ENCODE measurements at regions not wholly inside any gene's neighbourhood (a gene's known extent, or its start where the extent isn't known, plus 50 kb on each side); places are given as distances from the start of the nearest gene placed in this dataset.

GRCh38 chr14:34043627-34044372 is 92.9 kb upstream of the EGLN3 start (continued):
- peak in 1 of 2 experiments; percentile 74; a peak in 1 of 4 replicates for TF ChIP-seq REST (IDR thresholded peaks at IDR 0.05; ENCODE audit: borderline replicate concordance in 1 of 2, low read depth in 1 of 2, low read length in 2 of 2)
- peak; percentile 87; the same call in 1 of the 2 replicates for TF ChIP-seq GZF1 (CRISPR knock-in tag; IDR thresholded peaks at IDR 0.05)
- TF ChIP-seq TEAD3 (CRISPR knock-in tag; optimal IDR thresholded peaks at IDR 0.05; ENCODE audit: borderline replicate concordance): peak; percentile 98
- peak; percentile 100 for TF ChIP-seq ELF3 (CRISPR knock-in tag; IDR thresholded peaks at IDR 0.05)
- TF ChIP-seq ZNF276 (CRISPR knock-in tag; IDR thresholded peaks at IDR 0.05; ENCODE audit: low read depth): peak; percentile 99
- no peak for TF ChIP-seq NR2F2 (IDR thresholded peaks at IDR 0.05; ENCODE audit: borderline replicate concordance, low read depth)
- TF ChIP-seq SATB2 (CRISPR knock-in tag; IDR thresholded peaks at IDR 0.05): peak; percentile 99
- TF ChIP-seq CHD4 (IDR thresholded peaks at IDR 0.05; ENCODE audit: borderline replicate concordance, low read length): peak; percentile 71; the same call in 1 of the 2 replicates
- TF ChIP-seq SMAD3 (CRISPR knock-in tag; IDR thresholded peaks at IDR 0.05): peak; percentile 100
- TF ChIP-seq ZNF530 (CRISPR knock-in tag; IDR thresholded peaks at IDR 0.05; ENCODE audit: low read depth): no peak
- no peak for TF ChIP-seq TCF12 (IDR thresholded peaks at IDR 0.05)
- TF ChIP-seq TCF12 (CRISPR knock-in tag; IDR thresholded peaks at IDR 0.05): peak; percentile 94; the same call in 1 of the 2 replicates
- TF ChIP-seq ZNF367 (CRISPR knock-in tag; IDR thresholded peaks at IDR 0.05; ENCODE audit: borderline replicate concordance): no peak
- TF ChIP-seq ZNF33A (CRISPR knock-in tag; IDR thresholded peaks at IDR 0.05; ENCODE audit: borderline replicate concordance): peak; percentile 98; the same call in 1 of the 2 replicates
- TF ChIP-seq NFE2 (CRISPR knock-in tag; IDR thresholded peaks at IDR 0.05): peak; percentile 46; the same call in 1 of the 2 replicates
- peak; percentile 75; the same call in 1 of the 2 replicates for TF ChIP-seq ATF2 (CRISPR knock-in tag; IDR thresholded peaks at IDR 0.05)
- TF ChIP-seq MBD4 (IDR thresholded peaks at IDR 0.05; ENCODE audit: borderline replicate concordance, low read length): no peak
- no peak for TF ChIP-seq ZNF629 (CRISPR knock-in tag; conservative IDR thresholded peaks at IDR 0.05)
- TF ChIP-seq ZNF782 (CRISPR knock-in tag; IDR thresholded peaks at IDR 0.05; ENCODE audit: borderline replicate concordance): peak; percentile 89; the same call in 1 of the 2 replicates
- TF ChIP-seq RXRA (CRISPR knock-in tag; IDR thresholded peaks at IDR 0.05): peak; percentile 96
- peak; percentile 81; the same call in 1 of the 2 replicates for TF ChIP-seq ZHX1 (CRISPR knock-in tag; IDR thresholded peaks at IDR 0.05; ENCODE audit: low read depth)

Data from HepG2 (cell line).